ENCODE measurements at regions not wholly inside any gene's neighbourhood (a gene's known extent, or its start where the extent isn't known, plus 50 kb on each side); places are given as distances from the start of the nearest gene placed in this dataset.

DNA sequence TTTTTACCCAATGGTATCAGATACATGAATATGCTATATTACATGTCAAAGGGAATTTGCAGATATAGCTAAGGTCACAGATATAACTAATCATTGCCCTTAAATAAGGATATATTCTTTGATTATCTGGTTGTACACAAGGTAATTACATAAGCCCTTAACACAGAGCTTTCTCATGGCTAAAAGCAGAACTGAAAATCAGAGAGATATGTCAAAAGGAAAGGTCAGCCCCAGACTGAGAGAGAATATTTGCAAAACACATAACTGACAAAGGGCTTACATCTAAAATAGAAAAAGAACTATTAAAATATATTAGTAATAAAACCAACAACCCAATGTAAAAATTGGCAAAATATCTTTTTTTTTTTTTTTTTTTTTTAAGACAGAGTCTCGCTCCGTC, 1029.5 kb upstream of the LRRN3 start:
- H3K4me2 ChIP-seq (replicated peaks; ENCODE audit: extremely low read depth, low read length, poor library complexity, severe bottlenecking) = no peak overlapping the region
- H3K36me3 Mint-ChIP-seq = no peaks in the 10 kb centered on the region
- WGBS (ENCODE audit: insufficient coverage) = no CpG with 5 or more reads among the region's 2 CpGs

DNA sequence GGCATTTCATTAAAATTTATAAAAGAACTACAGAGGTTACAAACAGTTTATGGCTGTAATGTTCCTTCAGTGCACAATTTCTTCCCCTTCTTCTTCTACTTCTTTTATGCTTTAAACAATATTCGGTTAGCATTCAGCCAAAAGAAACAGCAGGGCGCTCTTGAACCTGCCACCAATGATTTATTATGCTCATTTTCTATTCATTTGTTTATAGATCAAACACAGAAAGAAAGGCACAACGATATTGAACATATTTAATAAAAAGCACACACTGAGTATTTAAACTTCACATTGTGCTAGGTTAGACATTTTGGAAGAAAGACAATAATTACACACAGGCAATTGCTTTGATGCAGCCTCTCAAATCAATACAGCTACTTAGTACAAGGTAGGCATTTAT, 1025.8 kb upstream of the LRRN3 start:
- no peak for TF ChIP-seq CTCF (IDR thresholded peaks at IDR 0.05)
- Mint-ChIP-seq H3K4me3 (no peak overlapping the region), H3K4me1 (no peaks in the 10 kb centered on the region), H3K9me3 (peaks cover 0 to 4% (median 3%) of the 10 kb centered on the region in 7 donors), H3K36me3 (no peaks in the 10 kb centered on the region), H3K27me3 (ENCODE audit: low read depth in 3 of 3) (no peaks in the 10 kb centered on the region), H3K27ac (no peak overlapping the region)
- Histone ChIP-seq H2AFZ (ENCODE audit: insufficient read depth, low read depth, low read length, poor library complexity, severe bottlenecking) (no peak overlapping the region), H3K79me2 (ENCODE audit: insufficient read depth, low read length) (no peaks in the 10 kb centered on the region), H3K9me3 (replicated peaks in 1 of 2; ENCODE audit: control insufficient read depth in 1 of 2, insufficient read depth in 1 of 2, low read length in 2 of 2) (no peaks in the 10 kb centered on the region), H3K27me3 (ENCODE audit: control insufficient read depth in 2 of 2, insufficient read depth in 2 of 2, low read length in 2 of 2) (no peaks in the 10 kb centered on the region), H3K4me1 (ENCODE audit: control insufficient read depth in 1 of 2, insufficient read depth in 2 of 2, low read length in 2 of 2) (no peaks in the 10 kb centered on the region), H3K27ac (ENCODE audit: low read depth in 1 of 2, low read length in 2 of 2) (no peak overlapping the region), H3K36me3 (replicated peaks in 1 of 2; ENCODE audit: control insufficient read depth in 1 of 2, insufficient read depth in 2 of 2, low read length in 2 of 2) (no peaks in the 10 kb centered on the region), H3K4me2 (replicated peaks; ENCODE audit: extremely low read depth, low read length, poor library complexity, severe bottlenecking) (no peak overlapping the region), H3K9ac (ENCODE audit: insufficient read depth, low read length, poor library complexity, severe bottlenecking) (no peak overlapping the region), H3K4me3 (replicated peaks in 1 of 3; ENCODE audit: low read depth in 2 of 3, low read length in 3 of 3) (no peak overlapping the region), H4K20me1 (ENCODE audit: insufficient read depth, low read length) (no peaks in the 10 kb centered on the region)
- intact Hi-C loops (cut with micrococcal nuclease) = no loop called here
- no peak for DNase-seq
- 68% methylated on average over 2 of the region's 3 CpGs for WGBS (ENCODE audit: insufficient coverage)

More for the DNA sequence above, 1029.5 kb upstream of the LRRN3 start:
- Histone ChIP-seq H2AFZ (ENCODE audit: insufficient read depth, low read depth, low read length, poor library complexity, severe bottlenecking) (no peak overlapping the region), H3K27me3 (ENCODE audit: control insufficient read depth in 2 of 2, insufficient read depth in 2 of 2, low read length in 2 of 2) (no peaks in the 10 kb centered on the region), H3K79me2 (ENCODE audit: insufficient read depth, low read length) (no peaks in the 10 kb centered on the region), H3K9me3 (replicated peaks in 1 of 2; ENCODE audit: control insufficient read depth in 1 of 2, insufficient read depth in 1 of 2, low read length in 2 of 2) (no peaks in the 10 kb centered on the region), H3K36me3 (replicated peaks in 1 of 2; ENCODE audit: control insufficient read depth in 1 of 2, insufficient read depth in 2 of 2, low read length in 2 of 2) (no peaks in the 10 kb centered on the region), H3K9ac (ENCODE audit: insufficient read depth, low read length, poor library complexity, severe bottlenecking) (no peak overlapping the region), H3K4me3 (replicated peaks in 1 of 3; ENCODE audit: low read depth in 2 of 3, low read length in 3 of 3) (no peak overlapping the region), H3K4me1 (ENCODE audit: control insufficient read depth in 1 of 2, insufficient read depth in 2 of 2, low read length in 2 of 2) (no peaks in the 10 kb centered on the region), H4K20me1 (ENCODE audit: insufficient read depth, low read length) (no peaks in the 10 kb centered on the region), H3K27ac (ENCODE audit: low read depth in 1 of 2, low read length in 2 of 2) (no peak overlapping the region)
- Mint-ChIP-seq H3K27me3 (ENCODE audit: low read depth in 3 of 3) (peaks cover 0 to 2% (median 0%) of the 10 kb centered on the region in 3 donors), H3K9me3 (peaks cover 0 to 3% (median 2%) of the 10 kb centered on the region in 7 donors), H3K4me1 (no peaks in the 10 kb centered on the region), H3K27ac (no peak overlapping the region), H3K4me3 (no peak overlapping the region)
- no peak for TF ChIP-seq CTCF (IDR thresholded peaks at IDR 0.05)
- no peak for DNase-seq
- intact Hi-C loops (cut with micrococcal nuclease) = no loop called here
